MM.1S (cell line): ENCODE measurements at regions not wholly inside any gene's neighbourhood (a gene's known extent, or its start where the extent isn't known, plus 50 kb on each side); places are given as distances from the start of the nearest gene placed in this dataset.

Experiments used
- EZH2 ChIP-seq: fragments of 300-600 bp; sonication (generic); optimal IDR thresholded peaks from 2 replicates; pipeline ENCODE3; 2017; ENCODE audit warnings: low read depth, mild to moderate bottlenecking, antibody characterized with exemption, low read length, mixed read lengths
- TF ChIP-seq, protein P1 (sequence below): fragments of 300-600 bp; sonication (generic); IDR thresholded peaks from 2 replicates; pipeline ENCODE4 v1.5.1; 2016; ENCODE audit warnings: antibody characterized with exemption, low read length, mixed read lengths

- TF ChIP-seq, protein P1, sequence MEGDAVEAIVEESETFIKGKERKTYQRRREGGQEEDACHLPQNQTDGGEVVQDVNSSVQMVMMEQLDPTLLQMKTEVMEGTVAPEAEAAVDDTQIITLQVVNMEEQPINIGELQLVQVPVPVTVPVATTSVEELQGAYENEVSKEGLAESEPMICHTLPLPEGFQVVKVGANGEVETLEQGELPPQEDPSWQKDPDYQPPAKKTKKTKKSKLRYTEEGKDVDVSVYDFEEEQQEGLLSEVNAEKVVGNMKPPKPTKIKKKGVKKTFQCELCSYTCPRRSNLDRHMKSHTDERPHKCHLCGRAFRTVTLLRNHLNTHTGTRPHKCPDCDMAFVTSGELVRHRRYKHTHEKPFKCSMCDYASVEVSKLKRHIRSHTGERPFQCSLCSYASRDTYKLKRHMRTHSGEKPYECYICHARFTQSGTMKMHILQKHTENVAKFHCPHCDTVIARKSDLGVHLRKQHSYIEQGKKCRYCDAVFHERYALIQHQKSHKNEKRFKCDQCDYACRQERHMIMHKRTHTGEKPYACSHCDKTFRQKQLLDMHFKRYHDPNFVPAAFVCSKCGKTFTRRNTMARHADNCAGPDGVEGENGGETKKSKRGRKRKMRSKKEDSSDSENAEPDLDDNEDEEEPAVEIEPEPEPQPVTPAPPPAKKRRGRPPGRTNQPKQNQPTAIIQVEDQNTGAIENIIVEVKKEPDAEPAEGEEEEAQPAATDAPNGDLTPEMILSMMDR = no peak
- no peak for TF ChIP-seq EZH2
Measured at GRCh38 chr13:56009418-56009817, 1131.3 kb upstream of the PRR20A start.
